HG03095 (cell line): ENCODE measurements at regions not wholly inside any gene's neighbourhood (a gene's known extent, or its start where the extent isn't known, plus 50 kb on each side); places are given as distances from the start of the nearest gene placed in this dataset.

Experiments used
- ATAC-seq: cut with Tn5 transposase; IDR thresholded peaks from one replicate; pipeline ENCODE4 v1.9.1; 2021; ENCODE audit warnings: moderate library complexity; ENCODE audit not compliant: unreplicated experiment

DNA sequence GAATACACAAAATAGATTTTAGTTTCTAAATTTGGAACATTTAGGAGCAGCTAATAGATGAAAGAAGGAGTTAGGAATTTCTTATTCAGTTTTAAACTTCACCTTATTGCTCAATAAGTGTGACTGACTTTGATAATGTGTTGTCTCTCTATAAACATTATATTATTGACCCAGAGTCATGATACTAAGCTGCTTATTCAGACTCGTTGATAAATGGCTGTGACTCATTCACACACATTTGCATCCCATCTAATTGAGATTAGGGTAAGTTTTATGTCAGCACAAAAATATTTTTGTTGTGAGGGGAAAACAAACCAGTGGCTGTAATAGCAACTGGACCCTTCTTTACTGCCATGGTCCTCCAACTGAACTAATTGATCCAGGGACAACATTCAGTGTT lies 137.6 kb downstream of the GOLIM4 start:
- ATAC-seq, result no peak

DNA sequence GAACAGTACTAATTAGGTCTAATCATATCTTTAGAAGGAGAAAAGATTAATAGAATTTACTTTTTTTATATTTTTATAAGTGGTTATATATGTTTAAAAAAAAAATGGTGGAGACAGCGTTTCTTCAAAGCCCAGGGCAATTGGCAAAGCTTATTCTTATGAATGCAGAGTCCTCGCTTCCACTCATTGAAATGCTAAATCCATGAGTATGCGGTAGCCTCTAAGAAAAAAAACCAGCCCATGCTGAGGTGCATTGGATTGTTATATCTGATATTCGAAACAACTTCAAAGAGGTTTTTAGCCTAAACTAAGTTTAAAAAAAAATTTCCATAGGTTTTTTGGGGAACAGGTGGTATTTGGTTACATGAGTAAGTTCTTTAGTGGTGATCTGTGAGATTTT lies 142.8 kb downstream of the GOLIM4 start:
- ATAC-seq, result no peak

DNA sequence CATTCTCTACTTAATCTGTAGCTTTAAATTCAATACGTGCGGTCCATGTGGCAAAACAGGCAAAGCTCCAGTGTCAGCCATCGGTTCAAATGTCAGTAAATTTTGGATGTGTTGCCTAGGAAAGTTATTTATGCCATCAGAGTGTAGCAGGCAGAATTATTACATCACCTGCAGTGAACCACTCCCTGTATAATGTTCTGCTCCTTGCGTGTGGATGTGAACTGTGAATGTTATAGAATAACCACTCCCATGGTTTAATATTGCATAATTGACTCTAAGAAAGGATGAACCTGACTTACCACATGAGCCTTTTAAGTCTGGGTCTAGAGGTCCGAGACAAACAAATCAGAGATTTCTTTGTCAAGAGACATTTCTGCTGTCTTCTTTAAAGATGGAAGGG lies 145.5 kb downstream of the GOLIM4 start:
- ATAC-seq, result no peak

DNA sequence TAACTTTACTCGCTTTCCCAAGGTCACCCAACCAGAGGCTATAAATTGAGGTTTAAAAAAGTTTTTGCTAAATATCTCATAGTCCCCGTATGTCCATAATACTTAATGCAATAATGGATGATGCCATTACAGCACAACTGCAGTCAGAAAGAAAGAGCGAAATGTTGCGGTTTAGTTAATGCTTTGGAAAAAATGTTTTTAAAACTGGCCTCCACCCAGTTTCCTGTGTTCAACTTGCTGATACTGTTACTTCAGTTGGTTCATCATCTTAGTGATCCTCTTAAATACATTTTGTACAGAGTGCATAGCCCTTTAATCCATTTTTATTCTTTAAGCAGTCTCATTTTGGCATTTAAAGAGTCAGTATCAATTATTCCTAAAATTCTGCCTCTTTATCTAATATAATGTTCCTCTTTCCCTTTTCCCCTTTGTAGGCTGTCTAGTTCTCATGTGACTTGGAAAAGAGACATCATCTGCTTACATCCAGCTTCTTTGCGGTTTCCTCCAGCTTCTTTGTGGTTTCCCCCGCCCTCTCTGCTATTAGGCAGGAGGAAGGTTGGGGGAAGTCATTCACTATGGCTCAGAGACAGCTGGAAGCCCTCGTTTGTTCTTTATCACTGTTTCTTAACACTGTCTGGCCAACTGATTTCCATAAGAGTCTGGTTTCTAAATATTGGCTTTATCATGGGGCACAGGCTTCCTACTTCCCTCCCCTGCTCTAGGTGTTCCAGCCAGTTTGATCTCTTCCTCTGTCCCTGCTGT lies 154.3 kb downstream of the GOLIM4 start:
- ATAC-seq, result no peak

DNA sequence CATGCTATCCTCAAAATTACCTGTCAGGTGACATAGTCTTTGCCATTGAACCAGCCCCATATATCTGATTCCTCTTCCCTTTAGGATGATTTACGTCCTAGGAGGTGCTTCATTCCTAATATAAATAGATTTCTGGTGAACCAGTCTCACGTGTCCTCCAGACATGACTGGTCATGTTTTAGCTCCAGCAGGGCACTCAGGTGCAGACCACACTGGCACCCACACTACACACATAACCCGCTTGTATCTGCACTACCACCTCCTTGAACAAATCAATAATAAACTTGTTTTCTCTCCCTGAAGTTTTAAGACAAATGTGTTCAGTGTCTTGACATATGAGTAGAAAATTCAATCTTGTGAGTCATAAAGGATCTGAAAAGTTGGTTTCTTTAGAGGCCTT lies 155.5 kb downstream of the GOLIM4 start:
- no peak for ATAC-seq

DNA sequence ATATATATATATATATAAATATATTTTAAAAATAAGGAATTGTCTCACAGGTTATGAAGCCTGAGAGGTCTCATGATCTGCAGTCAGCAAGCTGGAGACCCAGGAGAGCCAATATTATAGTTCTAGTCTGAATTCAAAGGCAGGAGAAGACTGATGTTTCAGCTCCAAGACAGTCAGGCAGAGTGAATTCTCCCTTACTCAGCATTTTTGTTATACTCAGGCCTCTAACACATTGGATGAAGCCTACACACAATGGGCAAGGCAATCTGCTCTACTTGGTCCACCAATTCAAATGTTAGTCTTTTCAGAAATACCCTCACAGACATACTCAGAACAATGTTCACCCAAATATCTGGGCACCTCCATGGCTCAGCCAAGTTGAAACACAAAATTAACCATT lies 157.2 kb downstream of the GOLIM4 start:
- ATAC-seq, result no peak

DNA sequence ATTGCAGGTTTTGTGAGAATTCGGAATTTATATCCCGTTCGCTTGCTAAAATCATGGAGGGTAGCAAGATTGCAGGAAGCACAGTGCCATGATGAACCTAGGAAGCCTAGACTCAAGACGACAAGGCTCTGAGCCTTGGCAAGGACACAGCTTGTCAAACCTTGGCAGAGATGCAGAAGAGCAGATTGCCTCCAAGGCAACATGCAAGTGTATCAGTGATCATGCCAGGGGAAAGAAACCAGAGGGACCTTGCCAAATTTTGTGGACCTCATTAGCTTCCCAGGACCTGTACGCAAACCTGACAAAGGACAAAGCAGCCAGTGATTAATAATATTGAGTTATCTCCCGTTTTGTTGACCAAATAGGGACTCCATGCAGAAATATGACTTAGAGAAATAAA lies 159.7 kb downstream of the GOLIM4 start:
- no peak for ATAC-seq

DNA sequence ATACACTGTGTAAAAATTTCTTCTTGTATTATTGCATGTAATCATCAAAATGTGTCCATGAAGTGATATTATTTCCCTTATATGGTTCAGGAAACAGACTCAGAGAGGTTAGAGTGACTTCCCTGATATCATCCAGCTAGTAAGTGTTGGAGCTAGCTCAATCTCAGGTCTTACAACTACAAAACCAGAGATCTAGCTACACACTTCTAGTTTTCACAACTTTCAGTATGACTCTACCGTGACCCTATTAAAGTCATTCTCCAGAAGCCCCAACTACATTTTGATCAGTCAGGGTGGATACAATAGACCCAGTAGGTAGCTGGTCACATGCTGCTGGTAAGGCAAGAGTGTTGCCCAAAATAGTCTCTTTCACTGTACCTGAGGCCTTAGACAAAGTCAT lies 165.3 kb downstream of the GOLIM4 start:
- ATAC-seq, result no peak

DNA sequence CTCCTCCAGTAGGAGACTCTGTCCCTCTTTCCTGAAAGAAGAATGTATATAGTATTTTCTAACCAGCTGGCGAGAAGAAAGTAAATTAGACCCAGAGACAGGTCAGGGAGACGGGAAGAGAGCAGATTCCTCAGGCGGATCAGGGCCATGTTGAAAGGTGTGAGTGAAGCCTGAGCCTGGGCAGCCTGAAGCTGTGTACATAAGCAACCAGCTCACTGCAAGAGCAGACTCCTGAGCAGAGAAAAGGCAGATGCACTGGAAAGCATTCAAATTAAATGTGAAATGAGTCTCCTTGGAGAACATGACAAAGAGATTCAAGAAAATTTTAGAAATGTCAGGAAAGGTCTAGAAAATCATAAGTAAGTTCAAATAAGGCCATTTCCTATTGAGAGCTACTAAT lies 165.8 kb downstream of the GOLIM4 start:
- no peak for ATAC-seq

DNA sequence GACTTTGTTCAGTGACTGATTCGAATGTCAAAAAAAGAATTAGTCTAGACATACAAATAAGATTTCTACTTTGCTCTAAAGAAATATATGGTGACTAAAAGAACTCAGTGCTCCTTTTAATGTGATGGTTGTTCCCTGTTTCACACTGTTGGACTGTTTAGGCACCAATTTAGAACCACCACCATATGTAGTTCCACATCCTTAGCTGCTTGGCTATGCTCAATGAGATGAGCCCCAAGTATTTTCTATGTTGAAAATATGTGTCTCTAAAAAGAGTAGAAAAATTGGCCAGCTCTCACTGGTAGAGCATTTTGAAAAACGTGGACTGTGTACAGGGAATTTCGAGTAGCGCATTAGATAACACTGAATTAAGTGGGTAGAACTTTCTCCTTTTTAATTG lies 167.3 kb downstream of the GOLIM4 start:
- ATAC-seq, result no peak

DNA sequence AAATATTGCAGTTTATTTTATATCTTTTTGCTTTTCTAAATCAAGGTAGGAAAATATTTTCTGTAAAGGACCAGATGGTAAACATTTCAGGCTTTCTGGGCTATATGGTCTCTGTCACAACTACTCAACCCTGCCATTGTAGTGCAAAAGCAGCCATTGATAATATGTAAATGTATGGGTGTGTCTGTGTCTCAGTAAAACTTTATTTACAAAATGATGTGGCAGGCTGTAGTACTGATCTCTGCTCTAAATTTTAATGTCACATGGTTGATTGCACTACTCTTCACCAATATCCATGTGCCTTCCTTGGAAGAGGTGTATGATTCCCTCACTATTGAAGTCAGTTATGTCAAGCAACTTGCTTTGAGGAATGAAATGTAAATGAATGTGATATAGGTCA lies 175.0 kb downstream of the GOLIM4 start:
- no peak for ATAC-seq

DNA sequence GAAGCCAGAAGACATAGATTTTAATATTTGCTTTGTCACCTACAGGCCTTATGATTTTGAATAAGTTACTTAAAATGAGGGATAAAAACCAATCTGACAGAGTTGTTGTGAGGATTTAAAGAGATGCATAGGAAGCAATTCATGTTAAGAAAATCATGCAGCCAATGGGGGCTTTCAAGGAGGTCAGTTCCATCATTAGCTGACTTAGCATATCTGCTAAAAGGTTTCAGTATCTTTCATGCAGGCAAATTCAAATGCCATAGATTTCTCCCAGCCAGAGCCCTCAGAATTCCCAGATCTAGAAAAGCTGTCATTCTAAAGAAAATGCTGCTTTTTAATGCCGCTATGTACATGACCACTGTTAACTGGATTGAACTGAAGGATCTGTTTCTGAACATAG lies 176.1 kb downstream of the GOLIM4 start:
- no peak for ATAC-seq

DNA sequence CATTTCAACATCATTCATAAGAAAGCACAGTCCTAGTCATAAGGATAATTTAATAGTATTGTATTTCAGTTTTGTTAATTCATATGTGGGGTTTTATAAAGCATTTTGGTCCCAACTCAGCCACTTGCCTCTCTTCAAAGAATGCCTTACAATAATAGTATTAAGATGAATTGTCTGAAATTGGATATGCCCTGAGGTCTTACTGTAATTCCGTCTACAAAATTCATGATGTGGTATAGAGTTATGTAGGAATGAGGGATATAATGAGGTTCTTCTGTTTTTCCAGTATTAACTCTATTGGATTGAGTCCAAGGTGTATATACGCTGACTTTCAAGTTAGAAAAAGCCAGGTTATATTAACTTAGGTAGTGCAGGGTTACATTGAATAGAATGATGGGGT lies 177.0 kb downstream of the GOLIM4 start:
- ATAC-seq, result no peak

DNA sequence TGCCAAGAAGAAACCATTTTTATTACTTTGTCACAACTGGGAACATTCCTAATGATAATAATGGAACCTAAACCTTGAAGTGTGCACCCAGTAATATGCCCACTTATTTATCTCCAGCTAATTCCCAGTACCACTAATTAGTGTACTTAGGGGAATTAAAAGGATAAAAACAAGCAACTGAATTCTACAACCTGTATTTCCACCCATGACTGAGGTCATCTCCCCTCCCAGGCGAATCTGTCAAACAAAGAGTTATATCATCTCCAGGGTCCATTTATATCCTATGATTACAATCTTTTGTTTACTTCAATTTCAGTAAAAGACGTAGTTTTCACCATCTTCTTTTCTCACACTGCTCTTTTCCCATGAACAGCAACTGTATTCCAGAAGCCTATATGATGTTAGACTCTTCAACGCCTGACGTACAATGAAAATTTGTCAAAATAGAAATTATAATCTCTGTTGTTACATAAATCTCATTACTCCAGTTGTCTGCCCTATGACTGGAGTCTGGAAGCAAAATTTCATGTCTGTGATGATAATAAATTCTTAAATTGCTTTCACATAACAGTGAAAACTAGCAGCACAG lies 177.6 kb downstream of the GOLIM4 start:
- ATAC-seq, result no peak

DNA sequence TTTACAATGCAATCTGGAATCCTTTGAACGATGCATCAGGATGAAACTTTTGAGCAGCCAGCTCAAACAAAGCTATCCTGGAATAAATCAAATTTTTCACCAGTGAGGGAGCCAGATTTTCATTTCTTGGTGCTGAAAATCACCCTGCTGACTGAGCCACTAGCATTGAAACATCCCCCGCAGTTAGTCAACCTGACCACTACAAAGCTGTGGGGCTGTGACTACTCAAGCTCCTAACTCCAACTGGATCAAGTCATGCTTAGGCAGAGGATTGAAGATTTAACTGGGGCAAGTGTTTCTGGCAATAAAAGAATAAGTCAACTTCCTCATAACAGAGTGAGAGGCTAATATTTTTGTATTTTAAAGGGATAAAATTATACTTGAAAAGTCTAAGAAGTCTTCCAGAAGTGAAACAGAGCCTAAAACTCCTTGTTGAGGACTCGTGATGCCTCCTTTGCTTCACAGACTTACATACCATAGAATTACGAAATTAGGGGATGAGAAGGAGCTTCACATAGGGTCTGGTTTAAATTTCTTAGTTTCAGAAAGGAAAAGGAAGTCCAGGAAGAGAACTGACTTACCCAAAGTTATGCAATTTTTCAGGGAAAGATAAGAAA lies 177.8 kb downstream of the SERPINI1 start:
- ATAC-seq, result no peak

DNA sequence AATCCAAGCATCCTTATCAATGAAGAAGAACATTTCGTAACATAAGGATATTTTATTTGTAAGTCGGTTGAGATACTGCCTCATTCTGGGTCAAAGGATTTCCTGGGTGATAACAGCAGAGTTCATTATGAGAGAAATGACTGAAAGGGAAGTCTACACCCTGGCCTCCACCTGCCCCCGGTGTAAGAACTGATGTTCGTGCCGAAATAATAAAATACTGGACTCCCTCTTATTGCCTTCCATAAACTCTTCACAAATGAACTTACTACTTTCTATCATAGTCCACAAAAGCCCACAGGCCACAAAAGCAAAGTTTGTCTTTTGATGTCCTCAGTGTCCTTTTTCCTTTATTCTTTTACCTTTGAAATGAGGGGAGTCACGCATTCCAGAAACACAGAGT lies 174.4 kb downstream of the SERPINI1 start:
- ATAC-seq, result no peak

DNA sequence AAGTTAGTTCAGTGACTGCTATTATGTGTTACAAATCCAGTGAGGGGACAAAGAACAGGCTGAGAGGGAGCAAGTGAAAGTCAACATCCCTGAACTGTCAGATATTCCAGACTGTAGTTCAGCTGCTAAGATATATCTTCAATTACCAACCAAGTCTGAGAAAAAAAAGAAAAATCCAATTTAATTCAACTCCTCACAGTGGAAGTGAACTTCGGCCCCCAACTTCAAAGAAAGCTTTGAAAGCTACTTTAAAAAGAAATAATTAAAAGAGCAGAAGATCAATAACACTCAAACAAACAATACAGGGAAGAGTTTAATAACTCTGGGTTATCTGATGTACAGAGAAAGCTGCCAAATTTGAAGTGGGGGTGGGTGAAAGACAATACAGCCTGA lies 174.0 kb downstream of the SERPINI1 start:
- ATAC-seq, result no peak

DNA sequence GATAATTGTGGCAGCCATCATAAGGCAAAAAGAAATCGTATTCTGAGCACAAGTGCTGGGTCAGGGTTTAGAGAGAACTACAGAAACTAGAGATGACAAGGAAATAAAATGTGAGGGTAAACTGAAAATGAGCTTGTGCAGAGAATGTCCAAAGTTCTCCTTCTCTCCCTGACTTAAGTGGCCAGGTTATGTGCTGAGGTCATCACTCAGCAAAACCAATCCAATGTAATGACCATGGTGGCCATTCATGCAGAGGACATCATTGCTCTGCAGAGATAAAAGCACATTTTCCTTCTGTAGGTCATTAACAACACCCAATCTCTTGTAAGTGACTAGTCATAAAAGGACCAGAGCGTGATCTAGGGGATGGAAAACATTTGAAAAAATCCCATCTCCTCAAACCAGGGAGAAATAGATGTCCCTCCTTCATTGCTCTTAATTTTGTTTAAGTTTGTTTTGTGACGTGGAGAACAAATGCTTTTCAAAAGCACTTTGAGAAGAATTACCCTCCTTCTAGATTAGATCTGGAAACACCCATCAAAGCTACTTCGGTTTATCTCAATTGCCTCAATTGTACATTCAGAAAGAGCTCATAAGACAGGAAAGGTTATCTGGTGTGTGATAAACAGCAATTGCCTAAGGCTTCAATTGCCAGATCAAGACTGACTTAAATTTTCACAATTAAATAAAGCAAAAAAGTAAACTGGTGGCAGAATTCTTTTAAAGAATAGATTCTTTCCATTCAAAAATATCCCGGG lies 173.4 kb downstream of the SERPINI1 start:
- no peak for ATAC-seq

DNA sequence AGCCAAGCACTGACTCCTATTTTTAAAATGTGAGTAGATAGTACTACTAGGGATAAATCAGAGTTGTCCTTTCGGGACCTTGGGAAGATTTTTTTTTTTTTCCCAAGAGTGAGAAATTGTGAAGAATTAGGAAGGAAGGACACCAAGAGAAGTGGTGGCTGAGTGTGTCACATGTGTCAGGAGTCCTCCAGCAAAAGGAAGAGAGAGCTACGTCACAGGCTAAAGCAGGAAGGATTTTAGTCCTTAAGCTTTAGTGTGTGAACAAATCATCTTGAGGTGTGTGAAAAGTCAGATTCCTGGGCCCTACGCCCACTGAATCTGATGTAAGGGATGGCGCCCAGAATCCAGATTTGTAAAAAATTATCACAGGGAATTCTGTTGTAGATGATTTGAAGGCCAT lies 172.7 kb downstream of the SERPINI1 start:
- no peak for ATAC-seq

DNA sequence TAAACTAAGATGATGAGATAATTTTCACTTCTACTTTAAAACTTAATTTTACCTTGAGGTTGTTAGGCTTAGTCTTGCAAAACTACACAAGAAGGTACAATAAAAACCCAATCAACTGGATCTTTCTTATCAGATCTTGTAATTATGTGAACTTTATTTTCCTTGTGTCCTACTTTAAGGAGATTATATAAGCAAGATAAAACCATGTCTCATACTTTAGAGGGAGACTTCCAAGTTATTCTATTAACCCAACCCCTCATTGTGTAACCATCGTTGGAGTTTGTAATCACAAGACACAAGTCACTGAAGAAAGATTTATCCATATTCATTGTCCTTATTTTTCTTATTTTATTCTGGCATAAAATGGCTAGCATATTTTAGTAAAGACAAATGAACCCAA lies 165.6 kb downstream of the SERPINI1 start:
- ATAC-seq, result no peak

DNA sequence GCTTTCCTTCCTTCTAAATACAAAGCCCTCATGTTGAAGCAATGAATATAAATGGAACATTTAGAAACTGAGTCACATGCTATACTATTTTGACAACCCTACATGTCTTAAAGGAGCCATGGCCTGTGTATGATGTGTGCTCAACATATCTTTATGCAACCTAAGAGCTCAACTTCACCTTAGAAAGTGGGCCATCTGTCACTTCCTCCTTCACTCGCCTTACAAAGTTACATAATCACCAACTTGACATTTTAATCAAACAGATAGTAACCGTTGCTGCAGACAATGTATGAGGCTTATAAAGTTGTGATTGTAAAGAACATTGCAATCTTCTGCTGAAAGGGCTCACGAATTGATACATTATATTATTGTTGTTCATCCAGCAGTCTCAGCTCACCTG lies 163.6 kb downstream of the SERPINI1 start:
- no peak for ATAC-seq

DNA sequence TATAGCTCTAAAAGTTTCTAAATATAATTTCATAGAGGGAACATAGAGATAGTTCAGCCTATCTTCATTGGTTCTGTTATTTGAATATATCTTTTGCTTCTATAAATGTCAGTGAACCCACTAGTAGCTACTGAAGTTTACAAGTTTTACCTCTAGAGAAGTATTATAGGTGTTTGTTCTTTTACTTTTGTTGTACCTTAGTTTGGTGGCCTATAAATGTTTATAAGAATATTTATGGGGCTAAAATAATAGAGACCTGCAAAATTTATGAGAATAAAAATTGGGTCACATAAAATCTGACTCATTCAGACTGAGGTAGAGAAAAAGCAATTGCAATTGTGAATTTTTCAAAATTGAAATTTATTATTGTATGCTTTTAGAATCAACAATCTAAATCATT lies 162.6 kb downstream of the SERPINI1 start:
- no peak for ATAC-seq
